GM21825 (cell line): ENCODE measurements at regions not wholly inside any gene's neighbourhood (a gene's known extent, or its start where the extent isn't known, plus 50 kb on each side); places are given as distances from the start of the nearest gene placed in this dataset.
A peak's percentile ranks its signal among the peaks of the same experiment; 100 is the strongest.
"Not testable (repeated sequence)": the region's sequence is repeated elsewhere in the genome, so short reads cannot be mapped to it uniquely, and the experiment has no call there.

Experiments
- ATAC-seq: cut with Tn5 transposase; IDR thresholded peaks from one replicate; pipeline ENCODE4 v1.9.1; 2021; ENCODE audit warnings: mild to moderate bottlenecking, moderate library complexity; ENCODE audit not compliant: unreplicated experiment

GRCh38 chr13:107690181-107690580 is 525.2 kb downstream of the LIG4 start:
- ATAC-seq, result no peak

- ATAC-seq, result no peak
Measured at GRCh38 chr13:107685876-107686275, 529.5 kb downstream of the LIG4 start.

- ATAC-seq, result no peak
Measured at GRCh38 chr13:107681600-107681999, 533.7 kb downstream of the LIG4 start.

- ATAC-seq, result no peak
Measured at GRCh38 chr13:107680115-107680514, 535.2 kb downstream of the LIG4 start.

- no peak for ATAC-seq
Measured at GRCh38 chr13:107678075-107678689, 537.2 kb downstream of the LIG4 start.

- no peak for ATAC-seq
Measured at GRCh38 chr13:107675847-107676550, 539.3 kb downstream of the LIG4 start.

- no peak for ATAC-seq
Measured at GRCh38 chr13:107669391-107669993, 545.8 kb downstream of the LIG4 start.

GRCh38 chr13:107665926-107666458 is 549.3 kb downstream of the LIG4 start:
- no peak for ATAC-seq

- ATAC-seq, result peak; percentile 86
Measured at GRCh38 chr13:107650081-107650701, 565.1 kb downstream of the LIG4 start.

GRCh38 chr13:107649079-107649478 is 566.3 kb downstream of the LIG4 start:
- no peak for ATAC-seq

GRCh38 chr13:107644136-107644535 is 571.2 kb downstream of the LIG4 start:
- ATAC-seq, result no peak

GRCh38 chr13:107643615-107644014 is 571.7 kb downstream of the LIG4 start:
- ATAC-seq, result no peak

GRCh38 chr13:107642831-107643230 is 572.5 kb downstream of the LIG4 start:
- ATAC-seq, result no peak

- ATAC-seq, result no peak
Measured at GRCh38 chr13:107641574-107641973, 573.8 kb downstream of the LIG4 start.

GRCh38 chr13:107625648-107626047 is 589.7 kb downstream of the LIG4 start:
- ATAC-seq, result no peak

GRCh38 chr13:107617527-107617926 is 597.8 kb downstream of the LIG4 start:
- no peak for ATAC-seq

- no peak for ATAC-seq
Measured at GRCh38 chr13:107612376-107612775, 603.0 kb downstream of the LIG4 start.

- no peak for ATAC-seq
Measured at GRCh38 chr13:107608736-107609135, 606.6 kb downstream of the LIG4 start.

GRCh38 chr13:107600971-107601370 is 614.4 kb downstream of the LIG4 start:
- ATAC-seq, result no peak

- ATAC-seq, result not testable (repeated sequence)
Measured at GRCh38 chr13:107596306-107596705, 619.0 kb downstream of the LIG4 start.

GRCh38 chr13:107590556-107590955 is 624.8 kb downstream of the LIG4 start:
- ATAC-seq, result no peak

- no peak for ATAC-seq
Measured at GRCh38 chr13:107587681-107588080, 627.7 kb downstream of the LIG4 start.
